ENCODE measurements at regions not wholly inside any gene's neighbourhood (a gene's known extent, or its start where the extent isn't known, plus 50 kb on each side); places are given as distances from the start of the nearest gene placed in this dataset.

- H3K9me3 ChIP-seq (ENCODE audit: control insufficient read depth, low read depth, low read length) = no peaks in the 10 kb centered on the region
- no peak overlapping the region for H2AFZ ChIP-seq (ENCODE audit: control insufficient read depth, low read length)
- no peak overlapping the region for H3K4me3 ChIP-seq (ENCODE audit: control insufficient read depth in 2 of 3, extremely low read depth in 1 of 3, insufficient read depth in 2 of 3, low read depth in 1 of 3, low read length in 3 of 3)
- H3K9ac ChIP-seq (ENCODE audit: control insufficient read depth, extremely low read depth, insufficient read depth, low read length) = no peak overlapping the region
- dilution Hi-C loops (cut with MboI; ENCODE audit: extremely low pct_ligation_motif_present, low sequenced_read_pairs) = no loop called here
- no peaks in the 10 kb centered on the region for H3K36me3 ChIP-seq (ENCODE audit: control insufficient read depth in 2 of 2, extremely low read depth in 1 of 2, insufficient read depth in 2 of 2, low read length in 2 of 2)
- H3K4me1 ChIP-seq (ENCODE audit: control insufficient read depth, extremely low read depth, insufficient read depth, low read length) = no peaks in the 10 kb centered on the region
- FAIRE-seq (no peak), DNase-seq (ENCODE audit: low read depth, low spot score) (no peak)
- TF ChIP-seq EZH2 (IDR thresholded peaks at IDR 0.05; ENCODE audit: low read length) (no peak), CTCF (optimal IDR thresholded peaks at IDR 0.05 in 1 of 3, IDR thresholded peaks at IDR 0.05 in 1 of 3, conservative IDR thresholded peaks at IDR 0.05 in 1 of 3; ENCODE audit: extremely low read depth in 1 of 3, insufficient read depth in 2 of 3, low read length in 3 of 3) (no peak)
- H3K27ac ChIP-seq (ENCODE audit: control insufficient read depth, insufficient read depth, low read length) = no peak overlapping the region
- H3K27me3 ChIP-seq (ENCODE audit: control insufficient read depth, extremely low read depth, insufficient read depth, low read length) = no peaks in the 10 kb centered on the region
- no peaks in the 10 kb centered on the region for H3K79me2 ChIP-seq (ENCODE audit: control insufficient read depth, insufficient read depth, low read length)
- no peaks in the 10 kb centered on the region for H4K20me1 ChIP-seq (ENCODE audit: control insufficient read depth, extremely low read depth, insufficient read depth, low read length)
- no peak overlapping the region for H3K4me2 ChIP-seq (ENCODE audit: control insufficient read depth, extremely low read depth, insufficient read depth, low read depth, low read length)
- H3K9me1 ChIP-seq (ENCODE audit: control insufficient read depth, extremely low read depth, insufficient read depth, low read length) = no peaks in the 10 kb centered on the region
Observed at GRCh38 chr1:190619724-190620123, 142.1 kb upstream of the BRINP3 start.

- dilution Hi-C loops (cut with MboI; ENCODE audit: extremely low pct_ligation_motif_present, low sequenced_read_pairs) = no loop called here
- Histone ChIP-seq H3K79me2 (ENCODE audit: control insufficient read depth, insufficient read depth, low read length) (no peaks in the 10 kb centered on the region), H4K20me1 (ENCODE audit: control insufficient read depth, extremely low read depth, insufficient read depth, low read length) (no peaks in the 10 kb centered on the region), H3K4me1 (ENCODE audit: control insufficient read depth, extremely low read depth, insufficient read depth, low read length) (no peaks in the 10 kb centered on the region), H3K27ac (ENCODE audit: control insufficient read depth, insufficient read depth, low read length) (no peak overlapping the region), H3K9me3 (ENCODE audit: control insufficient read depth, low read depth, low read length) (no peaks in the 10 kb centered on the region), H2AFZ (ENCODE audit: control insufficient read depth, low read length) (no peak overlapping the region), H3K9me1 (ENCODE audit: control insufficient read depth, extremely low read depth, insufficient read depth, low read length) (no peaks in the 10 kb centered on the region), H3K36me3 (ENCODE audit: control insufficient read depth in 2 of 2, extremely low read depth in 1 of 2, insufficient read depth in 2 of 2, low read length in 2 of 2) (no peaks in the 10 kb centered on the region), H3K27me3 (ENCODE audit: control insufficient read depth, extremely low read depth, insufficient read depth, low read length) (no peaks in the 10 kb centered on the region), H3K4me2 (ENCODE audit: control insufficient read depth, extremely low read depth, insufficient read depth, low read depth, low read length) (no peak overlapping the region), H3K9ac (ENCODE audit: control insufficient read depth, extremely low read depth, insufficient read depth, low read length) (no peak overlapping the region), H3K4me3 (ENCODE audit: control insufficient read depth in 2 of 3, extremely low read depth in 1 of 3, insufficient read depth in 2 of 3, low read depth in 1 of 3, low read length in 3 of 3) (no peak overlapping the region)
- DNase-seq (ENCODE audit: low read depth, low spot score) (no peak), FAIRE-seq (no peak)
- TF ChIP-seq CTCF (optimal IDR thresholded peaks at IDR 0.05 in 1 of 3, IDR thresholded peaks at IDR 0.05 in 1 of 3, conservative IDR thresholded peaks at IDR 0.05 in 1 of 3; ENCODE audit: extremely low read depth in 1 of 3, insufficient read depth in 2 of 3, low read length in 3 of 3) (no peak), EZH2 (IDR thresholded peaks at IDR 0.05; ENCODE audit: low read length) (no peak)
Observed at GRCh38 chr1:190633488-190633887, 155.8 kb upstream of the BRINP3 start.

All from keratinocyte (primary cell).